B cell (primary cell): ENCODE measurements at regions not wholly inside any gene's neighbourhood (a gene's known extent, or its start where the extent isn't known, plus 50 kb on each side); places are given as distances from the start of the nearest gene placed in this dataset.

ENCODE experiments used
- ATAC-seq: fragments of 200-7000 bp; cut with Tn5 transposase; one replicate; pipeline ENCODE4 v1.10.0; 2021; ENCODE audit warnings: low read depth, mild to moderate bottlenecking, moderate number of reproducible peaks, moderate library complexity
- CTCF ChIA-PET: fragments of 350-600 bp; sonication (Branson Sonifier 250); formaldehyde crosslinking; loops from one replicate; lab custom pipeline; 2021; ENCODE audit warnings: antibody characterized with exemption, inconsistent platforms; lab: Charles Lee
- POLR2A ChIA-PET: fragments of 350-600 bp; sonication (Branson Sonifier 250); formaldehyde crosslinking; loops from one replicate; lab custom pipeline; 2021; ENCODE audit warnings: antibody characterized with exemption; lab: Charles Lee
- DNase-seq: peaks from one replicate; pipeline ENCODE4 v3.0.0; 2013
- H2AFZ ChIP-seq: 2 replicates; pipeline ENCODE4 v1.6.1; 2012; ENCODE audit warnings: mild to moderate bottlenecking, low read depth, low read length; ENCODE audit not compliant: insufficient read depth, poor library complexity, severe bottlenecking
- H3K27ac ChIP-seq, 2 donors: 1 replicate in 1 of 2; 2 replicates in 1 of 2; pipeline ENCODE4 v1.5.1; 2012 to 2013; ENCODE audit warnings: low read length in 2 of 2, mild to moderate bottlenecking in 2 of 2, moderate library complexity in 1 of 2
- H3K27me3 ChIP-seq, 4 experiments: fragments of 200-600 bp in 1 of 4; sonication (generic) in 1 of 4; replicated peaks in 1 of 4; 1 replicate in 2 of 4; 2 replicates in 2 of 4; pipeline versions ENCODE4 v1.6.1 to v1.7.0; 2013 to 2016; ENCODE audit warnings: low read length in 3 of 4, mild to moderate bottlenecking in 2 of 4, mixed read lengths in 1 of 4, moderate library complexity in 1 of 4; ENCODE audit not compliant: insufficient read depth in 4 of 4, control insufficient read depth in 3 of 4; ENCODE audit errors: control extremely low read depth in 1 of 4
- H3K36me3 ChIP-seq, 2 experiments: replicated peaks in 1 of 2; 1 replicate in 1 of 2; 2 replicates in 1 of 2; pipeline versions ENCODE4 v1.6.1 to v1.7.1; 2013; ENCODE audit warnings: low read length in 1 of 2; ENCODE audit not compliant: insufficient read depth in 2 of 2, control insufficient read depth in 1 of 2; ENCODE audit errors: control extremely low read depth in 1 of 2, extremely low read depth in 1 of 2
- H3K4me1 ChIP-seq, 2 donors: fragments of 200-600 bp in 1 of 2; sonication (generic) in 1 of 2; 1 replicate in 1 of 2; 2 replicates in 1 of 2; pipeline versions ENCODE4 v1.5.1 to v1.6.1; 2013 to 2017; ENCODE audit warnings: low read length in 2 of 2; ENCODE audit not compliant: control insufficient read depth in 2 of 2, insufficient read depth in 2 of 2
- H3K4me2 ChIP-seq: replicated peaks from 2 replicates; pipeline ENCODE3; 2012; ENCODE audit warnings: mild to moderate bottlenecking, low read depth, low read length; ENCODE audit not compliant: poor library complexity, severe bottlenecking
- H3K4me3 ChIP-seq, 5 experiments: fragments of 200-600 bp in 1 of 5; sonication (generic) in 1 of 5; 1 replicate in 3 of 5; 2 replicates in 2 of 5; pipeline versions ENCODE4 v1.5.1 to v1.7.0; 2011 to 2016; ENCODE audit warnings: low read length in 4 of 5, mild to moderate bottlenecking in 4 of 5, low read depth in 2 of 5, control low read depth in 1 of 5, moderate library complexity in 1 of 5; ENCODE audit not compliant: insufficient read depth in 1 of 5; ENCODE audit errors: control extremely low read depth in 1 of 5, extremely low read depth in 1 of 5
- H3K79me2 ChIP-seq: fragments of 200-600 bp; sonication (generic); one replicate; pipeline ENCODE4 v1.6.0; 2016; ENCODE audit warnings: low read length; ENCODE audit not compliant: control insufficient read depth, insufficient read depth
- H3K9ac ChIP-seq: fragments of 200-600 bp; sonication (generic); 2 replicates; pipeline ENCODE4 v1.6.1; 2017; ENCODE audit warnings: mild to moderate bottlenecking, low read length, moderate library complexity
- H3K9me3 ChIP-seq, 3 donors: one replicate each; pipeline versions ENCODE4 v1.6.1 to v1.7.1; 2013; ENCODE audit warnings: low read length in 2 of 3; ENCODE audit not compliant: control insufficient read depth in 2 of 3, insufficient read depth in 1 of 3; ENCODE audit errors: control extremely low read depth in 1 of 3
- H4K20me1 ChIP-seq: 2 replicates; pipeline ENCODE4 v1.6.0; 2012; ENCODE audit warnings: mild to moderate bottlenecking, low read length; ENCODE audit not compliant: insufficient read depth, control insufficient read depth, poor library complexity, severe bottlenecking
- H3K27ac Mint-ChIP-seq: one replicate; pipeline ENCODE4 v1.8.0; 2021; ENCODE audit warnings: mixed read lengths
- H3K27me3 Mint-ChIP-seq: one replicate; pipeline ENCODE4 v1.8.0; 2021; ENCODE audit warnings: mixed read lengths
- H3K4me1 Mint-ChIP-seq: one replicate; pipeline ENCODE4 v1.8.0; 2021; ENCODE audit warnings: mixed read lengths
- H3K4me3 Mint-ChIP-seq: one replicate; pipeline ENCODE4 v1.8.0; 2021; ENCODE audit warnings: mixed read lengths
- H3K9me3 Mint-ChIP-seq: one replicate; pipeline ENCODE4 v1.8.0; 2022; ENCODE audit warnings: mixed read lengths; ENCODE audit not compliant: insufficient read depth
- EZH2 ChIP-seq: IDR thresholded peaks from 2 replicates; pipeline ENCODE4 v1.6.1; 2012; ENCODE audit warnings: borderline replicate concordance, low read depth, mild to moderate bottlenecking, moderate library complexity, low read length; ENCODE audit not compliant: insufficient read depth, poor library complexity, severe bottlenecking
- WGBS: methylation state at CpG from one replicate; pipeline ENCODE4 v1.1.5; 2013; ENCODE audit warnings: missing lambda C conversion rate; ENCODE audit not compliant: insufficient coverage; 5-methylcytosine and 5-hydroxymethylcytosine counted together
- intact Hi-C: fragments of 100-400 bp; cut with micrococcal nuclease; formaldehyde crosslinking; loops from one replicate; pipeline ENCODE4 v1.10.0; 2022
- TF ChIP-seq, protein P1 (sequence below): fragments of 200-600 bp; IDR thresholded peaks from one replicate; pipeline ENCODE4 v1.8.0; 2022; ENCODE audit warnings: antibody characterized with exemption, mild to moderate bottlenecking

- Histone ChIP-seq H3K36me3 (no peaks in the 10 kb centered on the region), H3K4me3 (no peak overlapping the region), H3K27ac (no peak overlapping the region), H3K9ac (no peak overlapping the region), H3K79me2 (no peaks in the 10 kb centered on the region), H3K4me2 (no peak overlapping the region), H3K27me3 (peaks cover 0 to 5% (median 1%) of the 10 kb centered on the region in 4 experiments), H3K4me1 (no peaks in the 10 kb centered on the region), H3K9me3 (peaks cover 0 to 3% (median 1%) of the 10 kb centered on the region in 3 donors), H4K20me1 (no peaks in the 10 kb centered on the region), H2AFZ (no peak overlapping the region)
- no peak overlapping the region for H3K4me3 Mint-ChIP-seq
- no peak overlapping the region for H3K27ac Mint-ChIP-seq
- peaks cover 2% of the 10 kb centered on the region for H3K9me3 Mint-ChIP-seq
- TF ChIP-seq EZH2: no peak
- DNase-seq: no peak
- no peaks in the 10 kb centered on the region for H3K4me1 Mint-ChIP-seq
- H3K27me3 Mint-ChIP-seq: peaks cover 33% of the 10 kb centered on the region
- no peak for ATAC-seq
- ChIA-PET CTCF (no interaction called here), POLR2A (no interaction called here)
- WGBS: 100% methylated on average over 1 of the region's 3 CpGs
- intact Hi-C loops: no loop called here
Measured at GRCh38 chr21:35824136-35824535, 236.2 kb downstream of the SETD4 start.

- Histone ChIP-seq H3K4me2 (no peak overlapping the region), H3K27me3 (peaks cover 0 to 9% (median 1%) of the 10 kb centered on the region in 4 experiments), H3K27ac (no peak overlapping the region), H4K20me1 (no peaks in the 10 kb centered on the region), H3K79me2 (no peaks in the 10 kb centered on the region), H3K36me3 (no peaks in the 10 kb centered on the region), H2AFZ (no peak overlapping the region), H3K4me3 (no peak overlapping the region), H3K9ac (no peak overlapping the region), H3K9me3 (peaks cover 0 to 3% (median 1%) of the 10 kb centered on the region in 3 donors), H3K4me1 (no peaks in the 10 kb centered on the region)
- intact Hi-C loops: no loop called here
- DNase-seq (no peak), ATAC-seq (no peak)
- H3K4me1 Mint-ChIP-seq: no peaks in the 10 kb centered on the region
- H3K27ac Mint-ChIP-seq: no peak overlapping the region
- no peak for TF ChIP-seq EZH2
- TF ChIP-seq, protein P1, sequence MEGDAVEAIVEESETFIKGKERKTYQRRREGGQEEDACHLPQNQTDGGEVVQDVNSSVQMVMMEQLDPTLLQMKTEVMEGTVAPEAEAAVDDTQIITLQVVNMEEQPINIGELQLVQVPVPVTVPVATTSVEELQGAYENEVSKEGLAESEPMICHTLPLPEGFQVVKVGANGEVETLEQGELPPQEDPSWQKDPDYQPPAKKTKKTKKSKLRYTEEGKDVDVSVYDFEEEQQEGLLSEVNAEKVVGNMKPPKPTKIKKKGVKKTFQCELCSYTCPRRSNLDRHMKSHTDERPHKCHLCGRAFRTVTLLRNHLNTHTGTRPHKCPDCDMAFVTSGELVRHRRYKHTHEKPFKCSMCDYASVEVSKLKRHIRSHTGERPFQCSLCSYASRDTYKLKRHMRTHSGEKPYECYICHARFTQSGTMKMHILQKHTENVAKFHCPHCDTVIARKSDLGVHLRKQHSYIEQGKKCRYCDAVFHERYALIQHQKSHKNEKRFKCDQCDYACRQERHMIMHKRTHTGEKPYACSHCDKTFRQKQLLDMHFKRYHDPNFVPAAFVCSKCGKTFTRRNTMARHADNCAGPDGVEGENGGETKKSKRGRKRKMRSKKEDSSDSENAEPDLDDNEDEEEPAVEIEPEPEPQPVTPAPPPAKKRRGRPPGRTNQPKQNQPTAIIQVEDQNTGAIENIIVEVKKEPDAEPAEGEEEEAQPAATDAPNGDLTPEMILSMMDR: no peak
- H3K4me3 Mint-ChIP-seq: no peak overlapping the region
- CTCF ChIA-PET: interaction anchor here (0.6 kb wide), 1 partner anchor 35 kb away, joined by 4 read pairs; no protein-coding TSS in a partner anchor
- peaks cover 2% of the 10 kb centered on the region for H3K9me3 Mint-ChIP-seq
- 92% methylated on average over 11 of the region's 12 CpGs for WGBS
- peaks cover 30% of the 10 kb centered on the region for H3K27me3 Mint-ChIP-seq
- POLR2A ChIA-PET: no interaction called here
Measured at GRCh38 chr21:35819134-35819533, 241.2 kb downstream of the SETD4 start.
